HCT116 (cell line): ENCODE measurements at regions not wholly inside any gene's neighbourhood (a gene's known extent, or its start where the extent isn't known, plus 50 kb on each side); places are given as distances from the start of the nearest gene placed in this dataset.

Source experiments
- ATAC-seq: fragments of 200-7000 bp; cut with Tn5 transposase; 2 replicates; pipeline ENCODE4 v1.9.1; 2020; ENCODE audit warnings: mild to moderate bottlenecking, moderate library complexity
- BruUV-seq: library from RNA; stranded (reverse); fragments of 400-500 nt; replicated peaks from 2 replicates; lab custom pipeline; 2021; lab: Mats Ljungman, UMichigan
- CTCF ChIA-PET: fragments of 300-600 bp; sonication (Branson Sonifier 250); formaldehyde crosslinking; loops from one replicate; lab custom pipeline; 2021; ENCODE audit warnings: antibody characterized with exemption; lab: Charles Lee
- POLR2A ChIA-PET: fragments of 300-600, 350-600 bp; sonication (Branson Sonifier 250); formaldehyde crosslinking; loops from one replicate; lab custom pipeline; 2021; ENCODE audit warnings: antibody characterized with exemption; lab: Charles Lee
- RAD21 ChIA-PET, 2 experiments: fragments of 300-600 bp; sonication (Branson Sonifier 250); formaldehyde crosslinking; loops; one replicate each; lab custom pipeline; 2023; ENCODE audit warnings: low total read pairs in 2 of 2; ENCODE audit not compliant: uncharacterized antibody in 2 of 2, unreplicated experiment in 2 of 2, low non-redundant PET in 1 of 2; lab: Charles Lee
- DNase-seq: peaks from one replicate; pipeline ENCODE4 v3.0.0-alpha.2; 2010; ENCODE audit warnings: low read depth, low spot score
- H2AFZ ChIP-seq: fragments of 200-600 bp; shearing (Covaris generic), sonication (generic); 2 replicates; pipeline ENCODE4 v1.6.1; 2017; ENCODE audit warnings: low read depth, mixed run types, mixed read lengths, antibody characterized with exemption, low read length; ENCODE audit not compliant: poor library complexity, severe bottlenecking
- H3K27ac ChIP-seq: 2 replicates; pipeline ENCODE4 v1.5.1; 2012; ENCODE audit warnings: low read depth, low read length
- H3K27me3 ChIP-seq: fragments of 200-600 bp; sonication (generic); 2 replicates; pipeline ENCODE4 v1.6.1; 2016; ENCODE audit warnings: mixed run types, low read length, mixed read lengths; ENCODE audit not compliant: insufficient read depth
- H3K36me3 ChIP-seq, 2 experiments: fragments of 200-500 bp in 1 of 2; fragments of 200-600 bp in 1 of 2; sonication (Bioruptor generic) in 1 of 2; sonication (generic) in 1 of 2; 2 replicates each; pipeline versions ENCODE4 v1.5.1 to v1.6.1; 2014 to 2016; ENCODE audit warnings: low read length in 2 of 2, inconsistent platforms in 1 of 2, mixed read lengths in 1 of 2, mixed run types in 1 of 2; ENCODE audit not compliant: insufficient read depth in 2 of 2, control insufficient read depth in 1 of 2
- H3K4me1 ChIP-seq, 2 experiments: fragments of 200-600 bp in 1 of 2; sonication (generic) in 1 of 2; 2 replicates each; pipeline versions ENCODE4 v1.5.1 to v1.6.1; 2012 to 2017; ENCODE audit warnings: low read length in 2 of 2, inconsistent platforms in 1 of 2, mild to moderate bottlenecking in 1 of 2, mixed read lengths in 1 of 2, mixed run types in 1 of 2, moderate library complexity in 1 of 2; ENCODE audit not compliant: insufficient read depth in 2 of 2, control insufficient read depth in 1 of 2
- H3K4me2 ChIP-seq: fragments of 200-600 bp; sonication (generic); 2 replicates; pipeline ENCODE4 v1.6.1; 2017; ENCODE audit warnings: mixed run types, low read length, mixed read lengths
- H3K4me3 ChIP-seq, 2 experiments: fragments of 200-600 bp in 1 of 2; sonication (generic) in 1 of 2; replicated peaks in 1 of 2; 2 replicates each; pipeline ENCODE4 v1.5.1; 2011 to 2016; ENCODE audit warnings: low read length in 2 of 2, control low read depth in 1 of 2, low read depth in 1 of 2, mild to moderate bottlenecking in 1 of 2, mixed read lengths in 1 of 2, mixed run types in 1 of 2
- H3K79me2 ChIP-seq: fragments of 200-600 bp; sonication (generic); 2 replicates; pipeline ENCODE4 v1.6.1; 2017; ENCODE audit warnings: mild to moderate bottlenecking, mixed run types, low read length, moderate library complexity, mixed read lengths; ENCODE audit not compliant: insufficient read depth
- H3K9ac ChIP-seq: fragments of 200-600 bp; sonication (generic); 2 replicates; pipeline ENCODE4 v1.6.1; 2016; ENCODE audit warnings: low read length, mixed read lengths
- H3K9me2 ChIP-seq: fragments of 200-600 bp; sonication (generic), shearing (Covaris generic); 2 replicates; pipeline ENCODE4 v1.6.1; 2017; ENCODE audit warnings: mixed run types, mild to moderate bottlenecking, moderate library complexity; ENCODE audit not compliant: insufficient read depth
- H3K9me3 ChIP-seq, 2 experiments: fragments of 200-500 bp in 1 of 2; fragments of 200-600 bp in 1 of 2; sonication (Bioruptor generic) in 1 of 2; sonication (generic) in 1 of 2; 2 replicates each; pipeline ENCODE4 v1.6.1; 2014 to 2017; ENCODE audit warnings: low read length in 2 of 2, mixed read lengths in 2 of 2, inconsistent platforms in 1 of 2, low read depth in 1 of 2, mild to moderate bottlenecking in 1 of 2, mixed run types in 1 of 2, moderate library complexity in 1 of 2; ENCODE audit not compliant: control insufficient read depth in 1 of 2, insufficient read depth in 1 of 2
- H4K20me1 ChIP-seq: fragments of 200-600 bp; sonication (generic), shearing (Covaris generic); 2 replicates; pipeline ENCODE4 v1.6.1; 2017; ENCODE audit warnings: mixed run types, mild to moderate bottlenecking, moderate library complexity; ENCODE audit not compliant: insufficient read depth
- ATF3 ChIP-seq: IDR thresholded peaks from 2 replicates; pipeline ENCODE4 v1.6.1; 2012
- EGR1 ChIP-seq: IDR thresholded peaks from 2 replicates; pipeline ENCODE4 v1.6.1; 2012; ENCODE audit warnings: low read depth
- EZH2phosphoT487 ChIP-seq: fragments of 200-600 bp; IDR thresholded peaks from 2 replicates; pipeline ENCODE4 v1.6.1; 2018; ENCODE audit warnings: antibody characterized with exemption, borderline replicate concordance
- FOSL1 ChIP-seq: IDR thresholded peaks from 2 replicates; pipeline ENCODE4 v1.6.1; 2012; ENCODE audit warnings: low read depth
- JUND ChIP-seq: IDR thresholded peaks from 2 replicates; pipeline ENCODE4 v1.6.1; 2012
- MAX ChIP-seq: IDR thresholded peaks from 2 replicates; pipeline ENCODE4 v1.6.1; 2012
- POLR2A ChIP-seq: IDR thresholded peaks from 2 replicates; pipeline ENCODE4 v1.7.0; 2011; ENCODE audit warnings: borderline replicate concordance; ENCODE audit not compliant: insufficient read depth, insufficient read length; ENCODE audit errors: extremely low read depth
- POLR2AphosphoS5 ChIP-seq: IDR thresholded peaks from 2 replicates; pipeline ENCODE4 v1.6.1; 2011; ENCODE audit warnings: mild to moderate bottlenecking, low read depth, low read length, moderate library complexity
- TCF7L2 ChIP-seq: IDR thresholded peaks from 2 replicates; pipeline ENCODE4 v1.7.0; 2011; ENCODE audit warnings: borderline replicate concordance, inconsistent platforms; ENCODE audit not compliant: insufficient read depth, insufficient read length; ENCODE audit errors: extremely low read depth
- YY1 ChIP-seq: IDR thresholded peaks from 2 replicates; pipeline ENCODE4 v1.6.1; 2011; ENCODE audit warnings: low read length, low read depth, moderate library complexity, mild to moderate bottlenecking; ENCODE audit not compliant: insufficient replicate concordance; ENCODE audit errors: extremely low read depth
- ZFX ChIP-seq: fragments of 450-650 bp; IDR thresholded peaks from 2 replicates; pipeline ENCODE4 v1.6.1; 2017
- intact Hi-C: fragments of 100-400 bp; cut with micrococcal nuclease; formaldehyde crosslinking; loops from 2 replicates; pipeline ENCODE4 v1.10.0; 2022

GRCh38 chr4:127394516-127394915, 238.2 kb upstream of the INTU start:
- ChIA-PET CTCF (no interaction called here), RAD21 (no interaction called here), POLR2A (no interaction called here)
- H3K9me2 ChIP-seq = no peaks in the 10 kb centered on the region
- no peaks in the 10 kb centered on the region for H3K4me1 ChIP-seq
- no peaks in the 10 kb centered on the region for H4K20me1 ChIP-seq
- no peaks in the 10 kb centered on the region for H3K36me3 ChIP-seq
- H3K4me3 ChIP-seq = no peak overlapping the region
- H3K9me3 ChIP-seq = no peaks in the 10 kb centered on the region
- H3K27ac ChIP-seq = no peak overlapping the region
- no peak overlapping the region for H2AFZ ChIP-seq
- H3K4me2 ChIP-seq = no peak overlapping the region
- no TSS peak for BruUV-seq
- no peak overlapping the region for H3K9ac ChIP-seq
- H3K79me2 ChIP-seq = no peaks in the 10 kb centered on the region
- ATAC-seq = no peak
- no peak for TF ChIP-seq JUND
- TF ChIP-seq ZFX = no peak
- TF ChIP-seq POLR2A = no peak
- TF ChIP-seq TCF7L2 = no peak
- no peak for TF ChIP-seq FOSL1
- no peak for TF ChIP-seq YY1
- no peak for TF ChIP-seq ATF3
- H3K27me3 ChIP-seq = no peaks in the 10 kb centered on the region
- DNase-seq = no peak
- intact Hi-C loops = no loop called here

GRCh38 chr4:127400276-127400675, 232.5 kb upstream of the INTU start:
- H3K4me2 ChIP-seq = no peak overlapping the region
- ChIA-PET RAD21 (no interaction called here), CTCF (interaction anchor here (1.4 kb wide), 1 partner anchor 14 kb away, joined by 3 read pairs; no protein-coding TSS in a partner anchor), POLR2A (no interaction called here)
- no peak overlapping the region for H3K4me3 ChIP-seq
- DNase-seq (no peak), ATAC-seq (no peak)
- H3K27me3 ChIP-seq = no peaks in the 10 kb centered on the region
- intact Hi-C loops = loop anchor here (1.0 kb wide), 1 partner anchor 773 kb away; no protein-coding TSS in a partner anchor
- H3K9me3 ChIP-seq = no peaks in the 10 kb centered on the region
- no peaks in the 10 kb centered on the region for H3K36me3 ChIP-seq
- TF ChIP-seq MAX (no peak), ATF3 (no peak), JUND (no peak), FOSL1 (no peak), POLR2A (no peak), YY1 (no peak), TCF7L2 (no peak), POLR2AphosphoS5 (no peak), EZH2phosphoT487 (no peak), ZFX (no peak), EGR1 (no peak)
- H3K27ac ChIP-seq = no peak overlapping the region
- no peak overlapping the region for H2AFZ ChIP-seq
- H3K9me2 ChIP-seq = no peaks in the 10 kb centered on the region
- H4K20me1 ChIP-seq = no peaks in the 10 kb centered on the region
- no peak overlapping the region for H3K9ac ChIP-seq
- no TSS peak for BruUV-seq
- no peaks in the 10 kb centered on the region for H3K4me1 ChIP-seq
- H3K79me2 ChIP-seq = no peaks in the 10 kb centered on the region
